ENCODE measurements at regions not wholly inside any gene's neighbourhood (a gene's known extent, or its start where the extent isn't known, plus 50 kb on each side); places are given as distances from the start of the nearest gene placed in this dataset.

- DNase-seq: no peak
Measured at GRCh38 chr1:98277118-98277517, 356.3 kb upstream of the DPYD start.

GRCh38 chr1:98276514-98276913, 355.7 kb upstream of the DPYD start:
- DNase-seq: no peak

DNA sequence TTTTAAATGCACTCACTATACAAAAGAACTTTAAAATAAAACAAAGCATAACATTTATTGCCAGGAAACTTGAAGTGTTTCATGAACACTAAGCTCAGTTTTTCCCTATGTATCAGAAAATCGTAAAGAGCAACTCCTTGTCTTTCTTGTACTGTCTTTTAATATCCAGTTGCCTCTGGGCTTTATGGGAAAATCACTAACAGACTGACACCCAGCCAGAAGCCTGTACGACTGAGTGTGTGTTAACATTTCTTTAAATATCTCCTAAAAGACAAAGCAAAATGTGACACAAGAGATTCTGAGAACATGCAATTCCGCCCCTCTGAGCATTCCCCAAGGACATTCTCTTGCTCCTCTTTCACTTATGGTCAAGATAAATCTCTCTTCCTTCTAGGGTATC, 347.5 kb upstream of the DPYD start:
- DNase-seq: no peak

GRCh38 chr1:98267423-98267822, 346.6 kb upstream of the DPYD start:
- no peak for DNase-seq

DNA sequence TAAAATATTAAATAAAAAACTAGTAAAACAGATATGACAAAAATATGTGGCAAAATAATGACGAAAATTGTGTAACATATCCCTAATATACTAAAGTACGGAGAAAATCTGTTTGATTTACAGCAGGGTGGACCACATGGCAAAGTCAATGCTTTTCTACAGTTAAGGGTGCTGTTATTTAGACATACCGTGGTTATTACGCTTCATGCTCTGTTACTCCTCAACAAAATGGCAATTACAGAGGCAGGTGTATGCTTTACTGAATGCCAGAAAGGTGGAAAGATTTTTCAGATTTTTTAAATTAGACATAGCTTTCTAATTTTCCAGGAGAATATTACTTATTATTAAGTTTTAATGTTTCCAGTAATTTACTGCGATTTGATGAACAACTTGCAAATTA, 343.9 kb upstream of the DPYD start:
- DNase-seq: no peak

DNA sequence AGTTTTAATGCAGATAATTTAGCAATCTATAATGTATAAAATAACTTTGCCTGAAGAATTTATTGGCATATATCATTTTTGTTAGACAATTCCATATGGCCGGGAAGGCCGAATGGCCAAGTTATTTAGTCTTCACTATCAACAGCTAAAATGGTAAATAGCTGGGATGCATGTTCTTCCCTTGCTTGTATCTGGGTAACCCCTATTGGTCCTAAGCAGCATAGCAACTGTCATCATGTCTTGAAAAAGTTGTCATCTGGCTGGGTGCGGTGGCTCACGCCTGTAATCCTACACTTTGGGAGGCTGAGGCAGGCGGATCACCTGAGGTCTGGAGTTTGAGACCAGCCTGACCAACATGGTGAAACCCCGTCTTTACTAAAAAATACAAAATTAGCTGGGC, 340.0 kb upstream of the DPYD start:
- no peak for DNase-seq

DNA sequence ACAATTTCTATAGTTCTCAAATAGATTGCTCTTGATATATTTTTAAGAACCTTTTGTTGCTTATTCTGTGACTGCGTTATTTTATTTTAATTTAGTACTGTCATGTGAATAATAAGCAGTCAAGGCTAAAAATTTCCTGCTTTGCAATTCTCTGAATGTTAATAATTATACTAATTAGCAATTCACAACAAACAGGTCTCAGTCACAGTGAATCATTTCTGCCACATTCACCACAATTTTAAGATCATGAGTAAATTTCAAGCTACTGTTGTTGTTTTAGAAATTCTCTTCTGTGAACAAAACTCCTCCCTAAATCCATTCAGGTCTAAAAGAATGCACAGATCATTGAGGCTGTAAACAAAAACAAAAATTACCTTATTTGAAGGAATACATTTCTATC, 339.6 kb upstream of the DPYD start:
- DNase-seq: no peak

GRCh38 chr1:98256700-98257099, 335.9 kb upstream of the DPYD start:
- no peak for DNase-seq

DNA sequence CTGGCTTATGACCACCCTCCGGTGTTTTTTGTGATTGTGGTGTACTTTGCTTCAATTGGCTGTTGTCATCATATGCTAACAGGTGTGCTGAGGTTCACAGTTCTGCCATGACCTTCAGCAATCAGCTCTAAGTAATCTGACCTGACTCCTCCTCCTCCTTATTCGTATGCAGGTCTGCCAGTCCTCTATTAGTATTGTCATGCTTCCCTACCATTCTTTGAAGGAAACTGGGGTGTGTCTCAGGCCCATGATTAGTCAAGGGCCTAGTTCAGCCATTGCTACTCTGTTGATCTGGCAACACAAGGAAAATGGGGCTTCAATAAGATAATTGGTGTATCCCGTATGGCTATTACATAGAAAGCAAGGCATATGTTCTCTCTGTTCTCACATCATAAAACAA, 332.3 kb upstream of the DPYD start:
- no peak for DNase-seq

GRCh38 chr1:98251497-98251896, 330.7 kb upstream of the DPYD start:
- no peak for DNase-seq

GRCh38 chr1:98232678-98233077, 311.8 kb upstream of the DPYD start:
- DNase-seq: no peak

GRCh38 chr1:98222706-98223105, 301.9 kb upstream of the DPYD start:
- DNase-seq: no peak

DNA sequence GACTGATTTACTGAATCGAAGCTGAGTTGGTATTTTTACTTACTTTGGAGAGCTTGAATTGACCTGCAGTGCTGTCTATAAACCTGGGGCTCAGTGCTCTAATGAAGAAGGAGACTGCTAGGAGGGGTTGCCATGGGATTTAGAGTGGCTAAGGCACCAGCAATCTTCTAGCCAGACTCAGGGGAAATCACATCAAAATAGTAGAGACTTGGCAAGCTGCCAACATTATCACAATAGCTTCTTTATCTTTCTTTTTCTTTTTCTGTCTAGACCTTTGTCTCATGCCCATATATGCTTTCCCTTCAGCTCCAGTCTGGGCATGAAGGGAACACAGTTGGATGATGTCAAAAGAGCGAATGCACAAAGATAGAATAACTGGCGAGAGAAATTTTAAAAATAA, 301.1 kb upstream of the DPYD start:
- DNase-seq: no peak

GRCh38 chr1:98217601-98218000, 296.8 kb upstream of the DPYD start:
- no peak for DNase-seq

DNA sequence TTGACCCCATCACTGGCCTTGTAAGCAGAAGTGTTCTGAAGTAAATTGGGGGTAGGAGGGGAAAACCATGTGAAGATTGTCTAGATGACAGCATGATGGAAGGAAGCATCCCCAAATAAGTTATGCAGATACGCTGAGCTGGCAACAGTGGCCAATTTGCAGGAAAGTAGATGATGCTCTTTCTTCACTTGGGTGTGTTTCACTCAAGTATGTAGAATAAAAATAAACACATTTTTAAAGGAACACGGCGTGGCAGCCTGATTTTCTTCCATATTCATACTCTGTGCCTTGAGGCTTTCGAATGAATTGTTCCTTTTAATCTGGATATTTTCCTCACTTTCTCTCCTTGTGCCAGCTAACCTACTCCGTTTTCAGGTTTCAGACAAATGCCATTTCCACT, 295.5 kb upstream of the DPYD start:
- DNase-seq: no peak

GRCh38 chr1:98211271-98211845, 290.5 kb upstream of the DPYD start:
- DNase-seq: no peak

GRCh38 chr1:98210563-98210962, 289.7 kb upstream of the DPYD start:
- DNase-seq: no peak

- DNase-seq: no peak
Measured at GRCh38 chr1:98210064-98210463, 289.2 kb upstream of the DPYD start.

- DNase-seq: no peak
Measured at GRCh38 chr1:98205291-98206017, 284.6 kb upstream of the DPYD start.

- no peak for DNase-seq
Measured at GRCh38 chr1:98203466-98203865, 282.6 kb upstream of the DPYD start.

DNA sequence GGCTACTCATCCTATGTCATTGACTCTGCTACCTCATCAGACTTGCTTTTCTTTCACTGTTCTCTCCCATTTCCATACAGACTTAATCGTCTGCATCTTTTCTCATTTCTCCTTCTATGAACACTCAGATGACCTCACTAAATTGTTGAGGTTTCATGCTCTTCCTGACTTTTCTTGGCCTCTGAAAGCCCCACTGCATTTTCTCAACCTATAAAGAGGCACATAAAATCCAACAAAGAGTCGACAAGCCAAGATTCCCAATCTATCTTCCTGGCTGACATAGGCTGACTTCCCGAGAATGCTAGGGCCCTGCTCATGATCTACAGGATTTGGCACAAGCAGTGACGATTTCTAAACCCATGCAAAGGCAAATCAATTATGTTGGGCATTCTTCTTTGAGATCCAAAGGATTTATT, 280.8 kb upstream of the DPYD start:
- DNase-seq: no peak

- DNase-seq: no peak
Measured at GRCh38 chr1:98197356-98197755, 276.5 kb upstream of the DPYD start.

- DNase-seq: no peak
Measured at GRCh38 chr1:98196012-98196411, 275.2 kb upstream of the DPYD start.

DNA sequence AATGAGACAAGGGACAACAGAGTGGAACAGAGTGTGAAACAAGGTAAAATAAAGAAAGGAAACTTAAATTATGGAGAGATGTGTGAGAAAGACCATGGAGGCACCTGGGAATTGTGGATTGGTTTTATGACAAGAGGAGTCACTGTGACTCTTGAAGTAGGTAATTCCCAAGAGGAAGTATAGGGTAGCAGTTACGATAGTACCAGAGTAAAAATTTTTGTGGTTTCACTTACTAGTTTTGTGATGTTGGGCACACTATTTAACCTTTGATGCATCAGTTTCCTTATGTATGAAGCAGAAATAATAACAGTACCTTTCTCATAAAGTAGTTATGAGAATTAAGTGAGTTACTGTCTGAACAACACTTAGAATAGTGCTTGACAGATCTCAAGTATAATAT, 267.9 kb upstream of the DPYD start:
- DNase-seq: no peak

DNA sequence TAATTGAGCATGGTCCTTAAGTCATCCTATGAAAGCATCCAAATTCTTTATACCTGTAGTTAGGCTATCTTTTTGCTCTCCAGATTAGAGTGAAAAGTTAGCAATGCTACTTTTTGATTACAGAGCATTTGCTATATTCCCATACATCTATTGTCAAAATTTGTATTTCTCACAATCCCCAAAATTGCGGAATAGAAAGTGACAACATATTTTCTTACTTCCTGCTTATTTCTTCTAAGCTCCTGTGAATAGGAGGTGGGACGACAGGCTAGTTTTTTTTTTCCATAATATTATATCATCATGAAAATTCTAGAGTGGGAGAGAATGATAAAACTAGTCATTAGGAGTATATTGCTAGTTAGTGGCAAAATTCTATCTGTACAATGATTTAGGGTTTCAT, 264.0 kb upstream of the DPYD start:
- no peak for DNase-seq
